GDM1 (cell line): ENCODE measurements at regions not wholly inside any gene's neighbourhood (a gene's known extent, or its start where the extent isn't known, plus 50 kb on each side); places are given as distances from the start of the nearest gene placed in this dataset.

ENCODE experiments used
- DNase-seq: peaks from one replicate; lab custom pipeline; 2025; lab: John Stamatoyannopoulos, UW

GRCh38 chr2:221347471-221347870 is 224.6 kb downstream of the EPHA4 start:
- DNase-seq: no peak

GRCh38 chr2:221350616-221351015 is 221.5 kb downstream of the EPHA4 start:
- DNase-seq: no peak

- DNase-seq: no peak
Measured at GRCh38 chr2:221353201-221353600, 218.9 kb downstream of the EPHA4 start.

- no peak for DNase-seq
Measured at GRCh38 chr2:221360312-221360711, 211.8 kb downstream of the EPHA4 start.

GRCh38 chr2:221360742-221361141 is 211.4 kb downstream of the EPHA4 start:
- DNase-seq: no peak

GRCh38 chr2:221361633-221362032 is 210.5 kb downstream of the EPHA4 start:
- no peak for DNase-seq

- no peak for DNase-seq
Measured at GRCh38 chr2:221364672-221365071, 207.4 kb downstream of the EPHA4 start.
